ENCODE measurements at regions not wholly inside any gene's neighbourhood (a gene's known extent, or its start where the extent isn't known, plus 50 kb on each side); places are given as distances from the start of the nearest gene placed in this dataset.

- in situ Hi-C loops (cut with HindIII; ENCODE audit: low pct_ligation_motif_present, low sequenced_read_pairs): no loop called here
- H3K27ac ChIP-seq: no peak overlapping the region
- H3K4me3 ChIP-seq (ENCODE audit: low read depth, low read length): no peak overlapping the region
- H3K27me3 ChIP-seq (replicated peaks): no peaks in the 10 kb centered on the region
- no peak for TF ChIP-seq CTCF (IDR thresholded peaks at IDR 0.05; ENCODE audit: low read depth, low read length, missing control alignments)
- no peaks in the 10 kb centered on the region for H3K36me3 ChIP-seq (replicated peaks)
- no peak for DNase-seq
Measured at GRCh38 chr5:2958976-2959375, 207.5 kb upstream of the IRX2 start.

GRCh38 chr5:2948875-2949274 is 197.4 kb upstream of the IRX2 start:
- no peak for TF ChIP-seq CTCF (IDR thresholded peaks at IDR 0.05; ENCODE audit: low read depth, low read length, missing control alignments)
- Histone ChIP-seq H3K27me3 (replicated peaks) (no peaks in the 10 kb centered on the region), H3K27ac (no peak overlapping the region), H3K36me3 (replicated peaks) (no peaks in the 10 kb centered on the region), H3K4me3 (ENCODE audit: low read depth, low read length) (no peak overlapping the region)
- DNase-seq: no peak
- in situ Hi-C loops (cut with HindIII; ENCODE audit: low pct_ligation_motif_present, low sequenced_read_pairs): no loop called here

- H3K27ac ChIP-seq: no peak overlapping the region
- no peaks in the 10 kb centered on the region for H3K27me3 ChIP-seq (replicated peaks)
- no peaks in the 10 kb centered on the region for H3K36me3 ChIP-seq (replicated peaks)
- no peak overlapping the region for H3K4me3 ChIP-seq (ENCODE audit: low read depth, low read length)
- no peak for TF ChIP-seq CTCF (IDR thresholded peaks at IDR 0.05; ENCODE audit: low read depth, low read length, missing control alignments)
- in situ Hi-C loops (cut with HindIII; ENCODE audit: low pct_ligation_motif_present, low sequenced_read_pairs): no loop called here
- no peak for DNase-seq
Measured at GRCh38 chr5:2946315-2946714, 194.8 kb upstream of the IRX2 start.

GRCh38 chr5:2936413-2936812 is 184.9 kb upstream of the IRX2 start:
- Histone ChIP-seq H3K27ac (no peak overlapping the region), H3K36me3 (replicated peaks) (no peaks in the 10 kb centered on the region), H3K27me3 (replicated peaks) (no peaks in the 10 kb centered on the region), H3K4me3 (ENCODE audit: low read depth, low read length) (no peak overlapping the region)
- no peak for TF ChIP-seq CTCF (IDR thresholded peaks at IDR 0.05; ENCODE audit: low read depth, low read length, missing control alignments)
- no peak for DNase-seq
- in situ Hi-C loops (cut with HindIII; ENCODE audit: low pct_ligation_motif_present, low sequenced_read_pairs): no loop called here

GRCh38 chr5:2929779-2930178 is 178.3 kb upstream of the IRX2 start:
- Histone ChIP-seq H3K36me3 (replicated peaks) (no peaks in the 10 kb centered on the region), H3K27ac (no peak overlapping the region), H3K4me3 (ENCODE audit: low read depth, low read length) (no peak overlapping the region), H3K27me3 (replicated peaks) (no peaks in the 10 kb centered on the region)
- in situ Hi-C loops (cut with HindIII; ENCODE audit: low pct_ligation_motif_present, low sequenced_read_pairs): no loop called here
- no peak for DNase-seq
- no peak for TF ChIP-seq CTCF (IDR thresholded peaks at IDR 0.05; ENCODE audit: low read depth, low read length, missing control alignments)

- Histone ChIP-seq H3K4me3 (ENCODE audit: low read depth, low read length) (no peak overlapping the region), H3K27me3 (replicated peaks) (no peaks in the 10 kb centered on the region), H3K36me3 (replicated peaks) (no peaks in the 10 kb centered on the region), H3K27ac (no peak overlapping the region)
- no peak for DNase-seq
- in situ Hi-C loops (cut with HindIII; ENCODE audit: low pct_ligation_motif_present, low sequenced_read_pairs): no loop called here
- TF ChIP-seq CTCF (IDR thresholded peaks at IDR 0.05; ENCODE audit: low read depth, low read length, missing control alignments): no peak
Measured at GRCh38 chr5:2921651-2922050, 170.2 kb upstream of the IRX2 start.
